DND-41 (cell line): ENCODE measurements at regions not wholly inside any gene's neighbourhood (a gene's known extent, or its start where the extent isn't known, plus 50 kb on each side); places are given as distances from the start of the nearest gene placed in this dataset.
"Not testable (repeated sequence)": the region's sequence is repeated elsewhere in the genome, so short reads cannot be mapped to it uniquely, and the experiment has no call there.

Experiments used
- ATAC-seq: fragments of 200-7000 bp; cut with Tn5 transposase; 3 replicates; pipeline ENCODE4 v1.9.1; 2021; ENCODE audit warnings: low read depth; ENCODE audit not compliant: insufficient read depth
- DNase-seq: peaks from one replicate; pipeline ENCODE4 v3.0.0-alpha.2; 2020
- H2AFZ ChIP-seq: 2 replicates; pipeline ENCODE4 v1.6.0; 2012; ENCODE audit warnings: low read depth, low read length
- H3K27ac ChIP-seq: 2 replicates; pipeline ENCODE4 v1.5.1; 2012; ENCODE audit warnings: low read length, inconsistent platforms
- H3K27me3 ChIP-seq: fragments of 200-600 bp; sonication (generic); 2 replicates; pipeline ENCODE4 v1.6.0; 2012; ENCODE audit warnings: low read length, mild to moderate bottlenecking, inconsistent platforms; ENCODE audit not compliant: insufficient read depth, poor library complexity
- H3K36me3 ChIP-seq: 2 replicates; pipeline ENCODE4 v1.5.1; 2012; ENCODE audit warnings: low read length, inconsistent platforms; ENCODE audit not compliant: insufficient read depth
- H3K4me1 ChIP-seq: 2 replicates; pipeline ENCODE4 v1.5.1; 2012; ENCODE audit warnings: mild to moderate bottlenecking, low read length; ENCODE audit not compliant: insufficient read depth
- H3K4me2 ChIP-seq: 2 replicates; pipeline ENCODE4 v1.6.0; 2012; ENCODE audit warnings: mild to moderate bottlenecking, moderate library complexity, low read length, inconsistent platforms; ENCODE audit not compliant: insufficient read depth
- H3K4me3 ChIP-seq, 2 experiments: fragments of 200-600 bp in 1 of 2; shearing (Covaris generic) in 1 of 2; 2 replicates each; pipeline ENCODE4 v1.5.1; 2012 to 2016; ENCODE audit warnings: inconsistent platforms in 2 of 2, low read length in 2 of 2, mild to moderate bottlenecking in 2 of 2, low read depth in 1 of 2, moderate library complexity in 1 of 2
- H3K79me2 ChIP-seq: 2 replicates; pipeline ENCODE4 v1.6.0; 2012; ENCODE audit warnings: low read length, inconsistent platforms; ENCODE audit not compliant: insufficient read depth
- H3K9ac ChIP-seq: 2 replicates; pipeline ENCODE4 v1.6.0; 2012; ENCODE audit warnings: low read depth, mild to moderate bottlenecking, inconsistent platforms, low read length, moderate library complexity
- H3K9me3 ChIP-seq: 2 replicates; pipeline ENCODE4 v1.5.1; 2012; ENCODE audit warnings: low read length, moderate library complexity, mild to moderate bottlenecking, inconsistent platforms; ENCODE audit not compliant: insufficient read depth, severe bottlenecking
- H4K20me1 ChIP-seq: 2 replicates; pipeline ENCODE4 v1.6.0; 2012; ENCODE audit warnings: low read length; ENCODE audit not compliant: insufficient read depth
- EZH2 ChIP-seq: IDR thresholded peaks from 3 replicates; pipeline ENCODE4 v1.6.1; 2012; ENCODE audit warnings: borderline replicate concordance, low read depth, mild to moderate bottlenecking, moderate library complexity, low read length, inconsistent platforms; ENCODE audit not compliant: severe bottlenecking
- TF ChIP-seq, protein P1 (sequence below): IDR thresholded peaks from 2 replicates; pipeline ENCODE4 v1.5.1; 2012; ENCODE audit warnings: borderline replicate concordance, low read length, moderate library complexity, mild to moderate bottlenecking; ENCODE audit not compliant: poor library complexity, severe bottlenecking; ENCODE audit errors: extremely low read depth

DNA sequence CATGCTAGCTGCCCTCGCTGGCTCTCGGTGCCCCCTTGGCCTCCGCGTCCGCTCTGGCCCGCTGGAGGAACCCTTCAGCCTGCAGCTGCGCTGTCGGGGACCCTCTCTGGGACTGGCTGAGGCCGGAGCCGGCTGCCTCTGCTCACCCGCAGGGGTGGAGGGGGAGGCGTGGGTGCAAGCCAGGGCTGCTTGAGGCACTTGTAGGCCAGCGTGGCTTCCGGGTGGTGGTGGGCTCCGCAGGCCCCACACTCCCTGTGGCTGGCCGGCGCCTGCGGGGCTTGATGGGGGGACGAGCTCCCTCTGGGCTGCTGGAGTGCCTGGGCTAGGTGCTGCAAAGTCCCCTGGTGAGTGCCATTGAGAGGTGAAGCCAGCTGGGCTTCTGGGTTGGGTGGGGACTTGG lies 429.6 kb downstream of the LRRC70 start:
- Histone ChIP-seq H3K9ac (no peak overlapping the region), H3K27me3 (no peaks in the 10 kb centered on the region), H3K79me2 (no peaks in the 10 kb centered on the region), H3K4me2 (no peak overlapping the region), H3K27ac (no peak overlapping the region), H3K36me3 (no peaks in the 10 kb centered on the region), H3K4me3 (no peak overlapping the region), H2AFZ (no peak overlapping the region), H4K20me1 (no peaks in the 10 kb centered on the region), H3K9me3 (no peaks in the 10 kb centered on the region), H3K4me1 (no peaks in the 10 kb centered on the region)
- no peak for ATAC-seq
- no peak for TF ChIP-seq EZH2
- TF ChIP-seq, protein P1, sequence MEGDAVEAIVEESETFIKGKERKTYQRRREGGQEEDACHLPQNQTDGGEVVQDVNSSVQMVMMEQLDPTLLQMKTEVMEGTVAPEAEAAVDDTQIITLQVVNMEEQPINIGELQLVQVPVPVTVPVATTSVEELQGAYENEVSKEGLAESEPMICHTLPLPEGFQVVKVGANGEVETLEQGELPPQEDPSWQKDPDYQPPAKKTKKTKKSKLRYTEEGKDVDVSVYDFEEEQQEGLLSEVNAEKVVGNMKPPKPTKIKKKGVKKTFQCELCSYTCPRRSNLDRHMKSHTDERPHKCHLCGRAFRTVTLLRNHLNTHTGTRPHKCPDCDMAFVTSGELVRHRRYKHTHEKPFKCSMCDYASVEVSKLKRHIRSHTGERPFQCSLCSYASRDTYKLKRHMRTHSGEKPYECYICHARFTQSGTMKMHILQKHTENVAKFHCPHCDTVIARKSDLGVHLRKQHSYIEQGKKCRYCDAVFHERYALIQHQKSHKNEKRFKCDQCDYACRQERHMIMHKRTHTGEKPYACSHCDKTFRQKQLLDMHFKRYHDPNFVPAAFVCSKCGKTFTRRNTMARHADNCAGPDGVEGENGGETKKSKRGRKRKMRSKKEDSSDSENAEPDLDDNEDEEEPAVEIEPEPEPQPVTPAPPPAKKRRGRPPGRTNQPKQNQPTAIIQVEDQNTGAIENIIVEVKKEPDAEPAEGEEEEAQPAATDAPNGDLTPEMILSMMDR: no peak
- DNase-seq: no peak

DNA sequence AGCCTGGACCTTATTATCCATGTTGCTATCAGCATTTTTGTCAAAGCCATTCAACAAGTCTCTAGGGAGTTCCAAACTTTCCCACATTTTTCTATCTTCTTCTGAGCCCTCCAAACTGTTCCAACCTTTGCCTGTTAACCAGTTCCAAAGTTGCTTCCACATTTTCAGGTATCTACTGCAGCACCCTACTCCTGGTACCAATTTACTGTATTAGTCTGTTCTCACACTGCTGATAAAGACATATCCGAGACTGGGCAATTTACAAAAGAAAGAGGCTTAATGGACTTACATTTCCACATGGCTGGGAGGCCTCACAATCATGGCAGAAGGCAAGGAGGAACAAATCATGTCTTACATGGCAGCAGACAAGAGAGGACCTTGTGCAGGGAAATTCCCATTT lies 416.2 kb downstream of the LRRC70 start:
- H2AFZ ChIP-seq, H3K36me3 ChIP-seq, ATAC-seq, H4K20me1 ChIP-seq, H3K9me3 ChIP-seq, H3K4me1 ChIP-seq, H3K4me3 ChIP-seq, DNase-seq, H3K27ac ChIP-seq, H3K4me2 ChIP-seq, H3K27me3 ChIP-seq, H3K9ac ChIP-seq, H3K79me2 ChIP-seq: not testable (repeated sequence)

DNA sequence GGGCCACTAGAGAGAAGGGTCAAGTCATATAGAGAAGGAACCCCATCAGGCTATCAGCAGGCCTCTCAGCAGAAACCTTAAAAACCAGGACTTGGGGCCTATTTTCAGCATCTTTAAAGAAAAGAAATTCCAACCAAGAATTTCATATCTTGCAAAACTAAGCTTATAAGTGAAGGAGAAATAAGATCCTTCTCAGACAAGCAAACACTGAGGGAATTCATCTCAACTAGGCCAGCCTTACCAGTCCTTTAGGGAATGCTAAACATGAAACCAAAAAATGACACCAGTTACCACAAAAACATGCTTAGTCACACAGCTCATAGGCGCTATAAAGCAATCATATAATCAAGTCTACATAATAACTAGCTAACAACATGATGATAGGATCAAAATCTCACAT lies 407.1 kb downstream of the LRRC70 start:
- no peaks in the 10 kb centered on the region for H3K79me2 ChIP-seq
- DNase-seq: no peak
- no peak overlapping the region for H3K4me2 ChIP-seq
- no peaks in the 10 kb centered on the region for H3K27me3 ChIP-seq
- peaks cover 4% of the 10 kb centered on the region for H3K9me3 ChIP-seq
- no peak overlapping the region for H2AFZ ChIP-seq
- TF ChIP-seq, protein P1: no peak
- TF ChIP-seq EZH2: no peak
- no peak overlapping the region for H3K9ac ChIP-seq
- no peak overlapping the region for H3K4me3 ChIP-seq
- H3K36me3 ChIP-seq: no peaks in the 10 kb centered on the region
- no peak overlapping the region for H3K27ac ChIP-seq
- no peaks in the 10 kb centered on the region for H4K20me1 ChIP-seq
- ATAC-seq: no peak
- H3K4me1 ChIP-seq: no peaks in the 10 kb centered on the region

DNA sequence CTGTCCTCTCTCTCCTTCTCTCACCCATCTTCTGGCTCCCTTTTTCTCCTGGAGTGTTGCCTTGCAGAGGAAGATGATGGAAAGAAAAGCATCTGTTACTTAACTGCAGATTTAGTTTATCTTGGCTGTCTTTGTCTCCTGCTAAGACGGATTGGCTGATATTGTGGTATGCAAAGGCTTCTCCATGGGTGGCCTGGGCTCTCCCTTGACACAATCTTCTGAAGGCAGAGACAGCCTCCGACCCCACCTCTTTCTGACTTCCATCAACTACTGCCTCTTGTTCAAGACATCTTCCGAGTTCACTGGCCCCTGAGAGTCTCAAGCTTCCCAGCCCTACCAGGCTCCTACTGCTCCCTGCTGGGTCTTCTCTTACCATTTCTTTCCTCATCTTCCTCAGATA lies 403.7 kb downstream of the LRRC70 start:
- ATAC-seq: no peak
- H3K9me3 ChIP-seq: peaks cover 4% of the 10 kb centered on the region
- no peak overlapping the region for H3K9ac ChIP-seq
- H3K27ac ChIP-seq: no peak overlapping the region
- no peaks in the 10 kb centered on the region for H3K27me3 ChIP-seq
- no peak for DNase-seq
- no peak overlapping the region for H3K4me2 ChIP-seq
- no peaks in the 10 kb centered on the region for H4K20me1 ChIP-seq
- no peaks in the 10 kb centered on the region for H3K36me3 ChIP-seq
- TF ChIP-seq, protein P1: no peak
- TF ChIP-seq EZH2: no peak
- no peak overlapping the region for H2AFZ ChIP-seq
- H3K4me1 ChIP-seq: no peaks in the 10 kb centered on the region
- no peaks in the 10 kb centered on the region for H3K79me2 ChIP-seq
- H3K4me3 ChIP-seq: no peak overlapping the region
